ENCODE measurements at regions not wholly inside any gene's neighbourhood (a gene's known extent, or its start where the extent isn't known, plus 50 kb on each side); places are given as distances from the start of the nearest gene placed in this dataset.

DNA sequence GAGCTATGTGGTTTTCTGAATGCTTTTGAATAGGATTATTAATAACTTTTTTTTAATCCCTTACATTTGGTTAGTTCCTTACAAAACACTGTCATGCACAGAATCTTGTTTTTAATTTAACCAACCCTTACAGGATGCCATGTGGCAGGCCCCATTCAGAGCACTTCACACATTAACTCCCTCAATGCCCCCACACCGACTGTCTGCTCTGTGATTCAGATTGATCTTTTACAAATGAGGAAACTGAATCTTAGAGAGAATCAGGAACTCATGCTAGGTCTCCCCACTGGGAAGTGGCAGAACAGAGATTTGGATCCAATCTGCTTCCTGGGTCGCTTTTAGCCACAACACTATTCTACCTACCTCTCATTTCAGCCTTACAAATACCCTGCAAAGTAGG, 195.8 kb upstream of the NPVF start:
- Histone ChIP-seq H3K27me3 (no peaks in the 10 kb centered on the region), H3K4me3 (replicated peaks in 1 of 3) (no peak overlapping the region), H3K36me3 (no peaks in the 10 kb centered on the region), H3K9me3 (no peaks in the 10 kb centered on the region), H3K27ac (no peak overlapping the region), H3K4me1 (peaks cover 0 to 3% of the 10 kb centered on the region in 2 donors)
- 66 to 70% methylated on average over 2 of the region's 2 CpGs for WGBS, 2 donors
- DNase-seq, result no peak
- intact Hi-C loops (cut with DNase I), result no loop called here
- no peak for TF ChIP-seq POLR2A (IDR thresholded peaks at IDR 0.05)
- TF ChIP-seq, protein P1, sequence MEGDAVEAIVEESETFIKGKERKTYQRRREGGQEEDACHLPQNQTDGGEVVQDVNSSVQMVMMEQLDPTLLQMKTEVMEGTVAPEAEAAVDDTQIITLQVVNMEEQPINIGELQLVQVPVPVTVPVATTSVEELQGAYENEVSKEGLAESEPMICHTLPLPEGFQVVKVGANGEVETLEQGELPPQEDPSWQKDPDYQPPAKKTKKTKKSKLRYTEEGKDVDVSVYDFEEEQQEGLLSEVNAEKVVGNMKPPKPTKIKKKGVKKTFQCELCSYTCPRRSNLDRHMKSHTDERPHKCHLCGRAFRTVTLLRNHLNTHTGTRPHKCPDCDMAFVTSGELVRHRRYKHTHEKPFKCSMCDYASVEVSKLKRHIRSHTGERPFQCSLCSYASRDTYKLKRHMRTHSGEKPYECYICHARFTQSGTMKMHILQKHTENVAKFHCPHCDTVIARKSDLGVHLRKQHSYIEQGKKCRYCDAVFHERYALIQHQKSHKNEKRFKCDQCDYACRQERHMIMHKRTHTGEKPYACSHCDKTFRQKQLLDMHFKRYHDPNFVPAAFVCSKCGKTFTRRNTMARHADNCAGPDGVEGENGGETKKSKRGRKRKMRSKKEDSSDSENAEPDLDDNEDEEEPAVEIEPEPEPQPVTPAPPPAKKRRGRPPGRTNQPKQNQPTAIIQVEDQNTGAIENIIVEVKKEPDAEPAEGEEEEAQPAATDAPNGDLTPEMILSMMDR (IDR thresholded peaks at IDR 0.05), result no peak

DNA sequence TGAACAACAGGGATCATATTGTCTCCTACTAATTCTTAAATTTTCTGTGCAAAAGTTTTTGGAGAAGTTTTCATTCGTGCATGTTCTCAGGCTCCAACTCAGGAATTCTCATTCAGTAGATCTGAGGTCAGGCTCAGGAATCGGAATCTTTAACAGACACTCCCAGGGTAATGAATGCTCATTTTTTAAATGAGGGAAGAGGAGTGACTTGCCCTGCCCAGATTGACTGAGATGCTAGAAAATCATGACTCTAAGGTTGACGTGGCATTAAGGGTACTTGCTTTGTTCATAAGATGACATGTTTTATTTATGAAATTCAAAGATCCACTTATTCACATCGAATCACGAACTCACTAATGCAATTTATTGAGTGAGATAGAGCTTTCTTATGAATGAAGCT, 196.6 kb upstream of the NPVF start:
- H3K27ac ChIP-seq, result no peak overlapping the region
- WGBS, 2 donors, result 84 to 88% methylated on average over 5 of the region's 5 CpGs
- TF ChIP-seq, protein P1 (IDR thresholded peaks at IDR 0.05), result no peak
- no peak for TF ChIP-seq POLR2A (IDR thresholded peaks at IDR 0.05)
- no peaks in the 10 kb centered on the region for H3K36me3 ChIP-seq
- intact Hi-C loops (cut with DNase I), result no loop called here
- peaks cover 0 to 10% of the 10 kb centered on the region in 2 donors for H3K4me1 ChIP-seq
- H3K27me3 ChIP-seq, result no peaks in the 10 kb centered on the region
- no peaks in the 10 kb centered on the region for H3K9me3 ChIP-seq
- DNase-seq, result no peak
- no peak overlapping the region for H3K4me3 ChIP-seq (replicated peaks in 1 of 3)

DNA sequence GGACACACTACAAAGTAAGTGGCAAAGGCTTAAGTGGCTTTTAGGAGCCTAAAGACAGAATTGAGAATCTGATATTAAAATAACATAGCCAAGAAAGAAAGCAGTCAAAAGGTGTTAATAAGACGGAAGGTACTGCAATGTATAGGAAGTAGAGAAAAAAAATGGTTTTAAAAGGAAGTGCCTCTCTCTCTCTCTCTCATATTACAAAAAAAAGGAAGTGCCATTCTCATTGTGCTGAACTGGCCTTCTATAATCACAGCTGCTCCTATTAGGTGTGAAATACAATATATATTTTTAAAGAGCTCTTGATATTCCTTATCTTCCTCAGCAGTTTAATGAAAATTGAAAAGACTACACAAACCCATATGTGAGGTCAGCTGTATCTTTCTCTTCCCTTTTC, 199.4 kb upstream of the NPVF start:
- Histone ChIP-seq H3K27me3 (no peaks in the 10 kb centered on the region), H3K4me3 (replicated peaks in 1 of 3) (no peak overlapping the region), H3K4me1 (peaks cover 0 to 17% of the 10 kb centered on the region in 2 donors), H3K9me3 (no peaks in the 10 kb centered on the region), H3K27ac (no peak overlapping the region), H3K36me3 (no peaks in the 10 kb centered on the region)
- no peak for DNase-seq
- 60 to 73% methylated on average over 1 of the region's 1 CpG for WGBS, 2 donors
- intact Hi-C loops (cut with DNase I), result no loop called here
- no peak for TF ChIP-seq POLR2A (IDR thresholded peaks at IDR 0.05)
- TF ChIP-seq, protein P1 (IDR thresholded peaks at IDR 0.05), result no peak

DNA sequence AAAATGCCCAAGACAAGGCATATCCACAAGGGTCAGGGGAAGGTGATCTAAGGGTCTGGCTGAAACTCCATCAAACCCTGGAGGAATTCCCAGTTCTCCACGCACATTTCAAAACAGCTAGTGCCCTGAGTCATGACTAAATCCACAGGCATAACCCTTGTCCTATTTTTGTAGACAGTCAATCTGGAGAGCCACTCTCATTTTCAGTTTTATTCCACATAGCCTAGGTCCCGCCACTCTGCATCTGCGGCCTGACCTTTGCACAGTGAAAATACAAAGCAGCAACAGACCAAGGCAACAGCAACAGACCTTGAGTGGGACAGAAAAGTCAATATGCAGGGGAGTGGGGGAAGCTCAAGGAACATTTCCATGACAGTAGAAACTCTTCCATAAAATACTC, 201.4 kb upstream of the NPVF start:
- intact Hi-C loops (cut with DNase I), result no loop called here
- no peak overlapping the region for H3K4me3 ChIP-seq (replicated peaks in 1 of 3)
- 52% methylated on average over 3 of the region's 3 CpGs for WGBS, 2 donors
- H3K4me1 ChIP-seq, result peaks cover 0 to 17% of the 10 kb centered on the region in 2 donors
- no peaks in the 10 kb centered on the region for H3K36me3 ChIP-seq
- no peaks in the 10 kb centered on the region for H3K9me3 ChIP-seq
- TF ChIP-seq, protein P1 (IDR thresholded peaks at IDR 0.05), result no peak
- TF ChIP-seq POLR2A (IDR thresholded peaks at IDR 0.05), result no peak
- H3K27me3 ChIP-seq, result no peaks in the 10 kb centered on the region
- peak overlapping the region in 1 of 3 donors; percentile 48 for H3K27ac ChIP-seq
- DNase-seq, result peak; percentile 18 to 44

DNA sequence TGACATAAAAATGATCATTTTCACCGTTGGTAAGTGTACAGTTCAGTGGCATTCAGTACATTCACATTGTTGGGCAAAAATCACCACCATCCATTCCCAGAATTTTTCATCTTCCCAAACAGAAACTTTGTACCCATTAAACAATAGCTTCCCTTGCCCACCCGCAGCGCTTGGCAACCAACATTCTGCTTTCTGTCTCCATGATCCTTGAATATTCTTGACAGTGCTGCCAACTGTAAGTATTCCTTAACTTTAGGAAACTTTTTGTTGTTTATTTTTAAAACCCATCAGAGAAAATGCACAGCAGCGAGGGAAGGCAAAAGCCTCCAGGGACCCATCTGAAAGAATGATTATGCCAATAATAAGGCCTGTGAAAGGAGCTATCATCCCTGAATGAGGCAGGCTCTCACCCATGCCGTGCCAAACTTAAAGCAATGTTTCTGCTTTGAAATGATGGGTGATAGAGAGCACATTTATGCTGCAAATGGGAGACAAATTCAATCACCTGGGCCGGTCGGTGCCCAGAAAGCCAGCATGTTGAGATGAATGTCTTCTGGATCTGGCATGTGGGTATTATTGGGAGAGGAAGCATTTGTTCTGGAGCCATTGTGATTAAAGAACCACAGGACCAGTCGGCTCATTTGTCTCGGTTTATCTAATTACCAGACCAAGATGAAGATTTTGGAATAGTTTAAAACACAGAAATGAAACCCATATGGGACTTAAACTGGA, 202.1 kb upstream of the NPVF start:
- H3K27me3 ChIP-seq, result no peaks in the 10 kb centered on the region
- TF ChIP-seq POLR2A (IDR thresholded peaks at IDR 0.05), result no peak
- TF ChIP-seq, protein P1 (IDR thresholded peaks at IDR 0.05), result no peak
- H3K27ac ChIP-seq, result peak overlapping the region in 1 of 3 donors; percentile 48
- DNase-seq, result no peak
- intact Hi-C loops (cut with DNase I), result no loop called here
- no peak overlapping the region for H3K4me3 ChIP-seq (replicated peaks in 1 of 3)
- H3K36me3 ChIP-seq, result no peaks in the 10 kb centered on the region
- whole genome bisulfite sequencing, 2 donors, result 76 to 86% methylated on average over 9 of the region's 9 CpGs
- no peaks in the 10 kb centered on the region for H3K9me3 ChIP-seq
- peaks cover 0 to 17% of the 10 kb centered on the region in 2 donors for H3K4me1 ChIP-seq
